OCI-LY1 (cell line): ENCODE measurements at regions not wholly inside any gene's neighbourhood (a gene's known extent, or its start where the extent isn't known, plus 50 kb on each side); places are given as distances from the start of the nearest gene placed in this dataset.

Experiments used
- H2AFZ ChIP-seq: fragments of 200-600 bp; sonication (generic), shearing (Covaris generic); 2 replicates; pipeline ENCODE4 v1.6.0; 2014; ENCODE audit warnings: antibody characterized with exemption, mild to moderate bottlenecking, low read length
- H3F3A ChIP-seq: fragments of 200-600 bp; sonication (generic), shearing (Covaris generic); 2 replicates; pipeline ENCODE4 v1.6.0; 2014; ENCODE audit warnings: mild to moderate bottlenecking, antibody characterized with exemption, low read length, moderate library complexity; ENCODE audit not compliant: insufficient read depth
- H3K27ac ChIP-seq: fragments of 200-600 bp; sonication (generic); 2 replicates; pipeline ENCODE4 v1.5.1; 2014; ENCODE audit warnings: low read length, mixed run types, mild to moderate bottlenecking, low read depth; ENCODE audit not compliant: poor library complexity, severe bottlenecking
- H3K27me3 ChIP-seq: fragments of 200-600 bp; sonication (generic); 2 replicates; pipeline ENCODE4 v1.6.0; 2014; ENCODE audit warnings: antibody characterized with exemption, mild to moderate bottlenecking, low read length, moderate library complexity; ENCODE audit not compliant: insufficient read depth
- H3K36me3 ChIP-seq: fragments of 200-600 bp; sonication (generic); 2 replicates; pipeline ENCODE4 v1.6.1; 2014; ENCODE audit warnings: mild to moderate bottlenecking, antibody characterized with exemption, low read length, moderate library complexity, mixed read lengths; ENCODE audit not compliant: insufficient read depth
- H3K4me1 ChIP-seq: fragments of 200-600 bp; sonication (generic); 2 replicates; pipeline ENCODE4 v1.5.1; 2014; ENCODE audit warnings: mild to moderate bottlenecking, low read length, moderate library complexity; ENCODE audit not compliant: insufficient read depth, severe bottlenecking
- H3K4me2 ChIP-seq: fragments of 200-600 bp; sonication (generic), shearing (Covaris generic); 2 replicates; pipeline ENCODE4 v1.6.1; 2014; ENCODE audit warnings: low read length
- H3K4me3 ChIP-seq: fragments of 200-600 bp; sonication (generic); 2 replicates; pipeline ENCODE4 v1.5.1; 2014; ENCODE audit warnings: low read length, low read depth, mild to moderate bottlenecking, mixed read lengths; ENCODE audit not compliant: poor library complexity, severe bottlenecking
- H3K79me2 ChIP-seq: fragments of 200-600 bp; shearing (Covaris generic); 2 replicates; pipeline ENCODE4 v1.6.1; 2016; ENCODE audit warnings: mixed run types, low read length, mixed read lengths; ENCODE audit not compliant: insufficient read depth
- H3K9ac ChIP-seq: fragments of 200-600 bp; sonication (generic), shearing (Covaris generic); 2 replicates; pipeline ENCODE4 v1.6.1; 2014; ENCODE audit warnings: mild to moderate bottlenecking, low read length, mixed read lengths
- H3K9me2 ChIP-seq: fragments of 200-600 bp; sonication (generic), shearing (Covaris generic); 2 replicates; pipeline ENCODE4 v1.6.1; 2014; ENCODE audit warnings: low read depth, mild to moderate bottlenecking, low read length, mixed read lengths
- H3K9me3 ChIP-seq: fragments of 200-600 bp; shearing (Covaris generic); 2 replicates; pipeline ENCODE4 v1.6.1; 2014; ENCODE audit warnings: low read length, mixed read lengths
- H4K20me1 ChIP-seq: fragments of 200-600 bp; sonication (generic), shearing (Covaris generic); 2 replicates; pipeline ENCODE4 v1.6.0; 2016; ENCODE audit warnings: mild to moderate bottlenecking, low read length; ENCODE audit not compliant: insufficient read depth
- CTCF ChIP-seq: fragments of 200-600 bp; sonication (generic), shearing (Covaris generic); IDR thresholded peaks from 2 replicates; pipeline ENCODE4 v1.5.1; 2017; ENCODE audit warnings: mild to moderate bottlenecking, antibody characterized with exemption, low read length, moderate library complexity, mixed read lengths
- EZH2 ChIP-seq: fragments of 200-600 bp; sonication (generic), shearing (Covaris generic); IDR thresholded peaks from 2 replicates; pipeline ENCODE4 v1.8.0; 2017; ENCODE audit warnings: borderline replicate concordance, mixed run types, mild to moderate bottlenecking, antibody characterized with exemption, low read length, moderate library complexity, mixed read lengths

- H3K79me2 ChIP-seq, result no peaks in the 10 kb centered on the region
- no peaks in the 10 kb centered on the region for H3K4me1 ChIP-seq
- no peaks in the 10 kb centered on the region for H3F3A ChIP-seq
- H3K9ac ChIP-seq, result no peak overlapping the region
- no peak overlapping the region for H3K4me2 ChIP-seq
- H3K9me2 ChIP-seq, result no peaks in the 10 kb centered on the region
- no peak overlapping the region for H2AFZ ChIP-seq
- H4K20me1 ChIP-seq, result no peaks in the 10 kb centered on the region
- no peaks in the 10 kb centered on the region for H3K36me3 ChIP-seq
- H3K27ac ChIP-seq, result no peak overlapping the region
- no peaks in the 10 kb centered on the region for H3K27me3 ChIP-seq
- TF ChIP-seq EZH2, result no peak
- no peak for TF ChIP-seq CTCF
- H3K9me3 ChIP-seq, result no peaks in the 10 kb centered on the region
- no peak overlapping the region for H3K4me3 ChIP-seq
Measured at GRCh38 chr14:87830443-87831096, 162.4 kb downstream of the GALC start.

GRCh38 chr14:87829543-87829942 is 163.4 kb downstream of the GALC start:
- Histone ChIP-seq H2AFZ (no peak overlapping the region), H3K4me2 (no peak overlapping the region), H3K9me3 (no peaks in the 10 kb centered on the region), H3K9ac (no peak overlapping the region), H3F3A (no peaks in the 10 kb centered on the region), H3K27ac (no peak overlapping the region), H3K4me1 (no peaks in the 10 kb centered on the region), H4K20me1 (no peaks in the 10 kb centered on the region), H3K27me3 (no peaks in the 10 kb centered on the region), H3K4me3 (no peak overlapping the region), H3K79me2 (no peaks in the 10 kb centered on the region), H3K9me2 (no peaks in the 10 kb centered on the region), H3K36me3 (no peaks in the 10 kb centered on the region)
- TF ChIP-seq EZH2 (no peak), CTCF (no peak)

- no peak overlapping the region for H3K9ac ChIP-seq
Measured at GRCh38 chr14:87824266-87824665, 168.7 kb downstream of the GALC start.

More at GRCh38 chr14:87824266-87824665, 168.7 kb downstream of the GALC start:
- no peaks in the 10 kb centered on the region for H3K79me2 ChIP-seq
- H3K4me2 ChIP-seq, result no peak overlapping the region
- TF ChIP-seq EZH2 (no peak), CTCF (no peak)
- no peaks in the 10 kb centered on the region for H3K9me3 ChIP-seq
- no peaks in the 10 kb centered on the region for H4K20me1 ChIP-seq
- H3K4me3 ChIP-seq, result no peak overlapping the region
- H3K27me3 ChIP-seq, result no peaks in the 10 kb centered on the region
- no peak overlapping the region for H2AFZ ChIP-seq
- H3F3A ChIP-seq, result no peaks in the 10 kb centered on the region
- H3K4me1 ChIP-seq, result no peaks in the 10 kb centered on the region
- H3K9me2 ChIP-seq, result no peaks in the 10 kb centered on the region
- H3K36me3 ChIP-seq, result no peaks in the 10 kb centered on the region
- no peak overlapping the region for H3K27ac ChIP-seq
